Epithelial cell of esophagus (primary cell): ENCODE measurements at regions not wholly inside any gene's neighbourhood (a gene's known extent, or its start where the extent isn't known, plus 50 kb on each side); places are given as distances from the start of the nearest gene placed in this dataset.

Source experiments
- DNase-seq: peaks from one replicate; pipeline ENCODE4 v3.0.0; 2010; ENCODE audit warnings: low read depth
- H3K4me3 ChIP-seq: 2 replicates; pipeline ENCODE4 v1.5.1; 2011; ENCODE audit warnings: mild to moderate bottlenecking, low read length, control low read depth
- TF ChIP-seq, protein P1 (sequence below): IDR thresholded peaks from 2 replicates; pipeline ENCODE4 v1.5.1; 2011; ENCODE audit warnings: low read depth, mild to moderate bottlenecking, low read length, control low read depth, inconsistent platforms; ENCODE audit not compliant: insufficient read depth; ENCODE audit errors: missing control alignments

DNA sequence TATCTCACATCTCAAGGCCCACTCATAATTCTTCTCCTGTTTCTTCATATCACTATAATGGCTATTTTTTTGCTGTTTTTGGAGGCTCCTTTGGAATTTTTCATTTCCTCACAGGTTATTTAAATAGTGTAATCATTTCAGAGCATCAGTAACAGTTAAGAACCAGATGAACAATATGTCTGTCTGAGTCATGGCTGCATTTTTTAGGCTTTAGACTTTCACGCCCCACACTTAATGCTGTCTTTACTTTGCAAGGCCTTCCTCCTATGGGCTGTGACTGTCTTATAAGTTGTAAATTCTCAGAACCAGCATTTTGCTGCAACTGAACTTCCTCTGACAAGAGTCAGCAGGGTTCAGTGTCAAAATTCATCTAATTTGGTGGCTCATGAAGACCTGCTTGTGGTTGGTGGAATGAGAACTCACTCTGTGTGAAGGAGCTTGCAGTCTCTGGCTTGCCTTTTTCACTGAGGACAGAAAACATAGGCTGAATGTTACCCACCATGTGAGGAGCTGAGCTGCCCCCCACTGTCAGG is 56.1 kb upstream of the NLGN4Y start:
- H3K4me3 ChIP-seq: no peak overlapping the region
- TF ChIP-seq, protein P1, sequence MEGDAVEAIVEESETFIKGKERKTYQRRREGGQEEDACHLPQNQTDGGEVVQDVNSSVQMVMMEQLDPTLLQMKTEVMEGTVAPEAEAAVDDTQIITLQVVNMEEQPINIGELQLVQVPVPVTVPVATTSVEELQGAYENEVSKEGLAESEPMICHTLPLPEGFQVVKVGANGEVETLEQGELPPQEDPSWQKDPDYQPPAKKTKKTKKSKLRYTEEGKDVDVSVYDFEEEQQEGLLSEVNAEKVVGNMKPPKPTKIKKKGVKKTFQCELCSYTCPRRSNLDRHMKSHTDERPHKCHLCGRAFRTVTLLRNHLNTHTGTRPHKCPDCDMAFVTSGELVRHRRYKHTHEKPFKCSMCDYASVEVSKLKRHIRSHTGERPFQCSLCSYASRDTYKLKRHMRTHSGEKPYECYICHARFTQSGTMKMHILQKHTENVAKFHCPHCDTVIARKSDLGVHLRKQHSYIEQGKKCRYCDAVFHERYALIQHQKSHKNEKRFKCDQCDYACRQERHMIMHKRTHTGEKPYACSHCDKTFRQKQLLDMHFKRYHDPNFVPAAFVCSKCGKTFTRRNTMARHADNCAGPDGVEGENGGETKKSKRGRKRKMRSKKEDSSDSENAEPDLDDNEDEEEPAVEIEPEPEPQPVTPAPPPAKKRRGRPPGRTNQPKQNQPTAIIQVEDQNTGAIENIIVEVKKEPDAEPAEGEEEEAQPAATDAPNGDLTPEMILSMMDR: no peak
- DNase-seq: peak; percentile 61

DNA sequence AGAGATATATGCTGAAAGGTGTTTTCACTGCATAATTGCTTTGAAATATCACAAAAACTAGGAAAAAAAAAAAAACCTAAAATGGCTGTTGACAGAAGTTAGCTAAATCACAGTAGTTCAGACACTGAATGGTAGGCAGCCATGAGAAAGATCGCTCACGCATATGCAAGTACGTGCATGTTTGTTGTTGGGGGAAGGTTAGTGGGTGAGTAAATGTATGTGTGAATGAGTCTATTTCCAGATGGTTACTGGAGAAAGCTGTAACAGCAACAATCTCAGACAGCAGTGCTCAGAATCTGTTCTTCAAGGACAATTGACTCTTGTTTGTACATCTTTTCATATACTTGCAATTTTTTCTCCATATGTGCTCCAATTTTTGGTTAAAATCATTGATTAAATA is 51.9 kb upstream of the NLGN4Y start:
- TF ChIP-seq, protein P1: no peak
- peak; percentile 87 for DNase-seq
- no peak overlapping the region for H3K4me3 ChIP-seq

DNA sequence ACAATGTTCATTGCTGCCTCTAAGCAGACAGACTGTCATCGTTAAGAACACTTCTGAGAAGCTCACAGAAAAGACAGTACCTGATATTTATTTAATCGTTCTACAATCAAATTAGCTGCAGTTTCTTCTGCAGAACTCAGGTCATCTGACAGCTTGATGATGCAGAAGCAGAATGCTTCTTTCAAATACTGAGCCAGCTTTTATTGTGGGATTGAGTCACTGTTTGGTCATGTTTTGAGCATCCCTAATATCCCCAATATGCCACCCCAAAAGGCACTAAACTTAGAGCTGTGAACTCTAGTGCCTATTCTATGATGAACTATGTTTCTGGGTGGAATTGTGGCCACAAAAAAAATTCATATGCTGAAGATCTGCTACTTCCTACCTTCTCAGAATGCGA is 51.0 kb upstream of the NLGN4Y start:
- TF ChIP-seq, protein P1: no peak
- peak; percentile 38 for DNase-seq
- no peak overlapping the region for H3K4me3 ChIP-seq
